ENCODE measurements at regions not wholly inside any gene's neighbourhood (a gene's known extent, or its start where the extent isn't known, plus 50 kb on each side); places are given as distances from the start of the nearest gene placed in this dataset.

GRCh38 chr1:82555501-82555900 lies 754.8 kb downstream of the ADGRL2 start:
- H3K27ac ChIP-seq (ENCODE audit: poor library complexity, severe bottlenecking), result no peak overlapping the region
- H3K27me3 ChIP-seq (ENCODE audit: insufficient read depth, poor library complexity, severe bottlenecking), result no peaks in the 10 kb centered on the region
- TF ChIP-seq CTCF (IDR thresholded peaks at IDR 0.05; ENCODE audit: poor library complexity, severe bottlenecking), result no peak
- ATAC-seq (ENCODE audit: low read depth) (no peak), DNase-seq (ENCODE audit: low spot score) (no peak)
- H3K9me3 ChIP-seq (ENCODE audit: severe bottlenecking), result no peaks in the 10 kb centered on the region
- H3K4me1 ChIP-seq (ENCODE audit: insufficient read depth, poor library complexity, severe bottlenecking), result no peaks in the 10 kb centered on the region
- no peak overlapping the region for H3K4me3 ChIP-seq (ENCODE audit: severe bottlenecking)
- H3K36me3 ChIP-seq (ENCODE audit: low read depth), result no peaks in the 10 kb centered on the region

- DNase-seq (ENCODE audit: low spot score) (no peak), ATAC-seq (ENCODE audit: low read depth) (no peak)
- Histone ChIP-seq H3K27ac (ENCODE audit: poor library complexity, severe bottlenecking) (no peak overlapping the region), H3K36me3 (ENCODE audit: low read depth) (no peaks in the 10 kb centered on the region), H3K4me3 (ENCODE audit: severe bottlenecking) (no peak overlapping the region), H3K27me3 (ENCODE audit: insufficient read depth, poor library complexity, severe bottlenecking) (no peaks in the 10 kb centered on the region), H3K4me1 (ENCODE audit: insufficient read depth, poor library complexity, severe bottlenecking) (no peaks in the 10 kb centered on the region), H3K9me3 (ENCODE audit: severe bottlenecking) (no peaks in the 10 kb centered on the region)
- TF ChIP-seq CTCF (IDR thresholded peaks at IDR 0.05; ENCODE audit: poor library complexity, severe bottlenecking), result no peak
These were observed 749.1 kb downstream of the ADGRL2 start for GRCh38 chr1:82549841-82550240.

- H3K27ac ChIP-seq (ENCODE audit: poor library complexity, severe bottlenecking), result no peak overlapping the region
- DNase-seq (ENCODE audit: low spot score) (no peak), ATAC-seq (ENCODE audit: low read depth) (no peak)
- no peak overlapping the region for H3K4me3 ChIP-seq (ENCODE audit: severe bottlenecking)
- no peaks in the 10 kb centered on the region for H3K36me3 ChIP-seq (ENCODE audit: low read depth)
- H3K4me1 ChIP-seq (ENCODE audit: insufficient read depth, poor library complexity, severe bottlenecking), result no peaks in the 10 kb centered on the region
- H3K9me3 ChIP-seq (ENCODE audit: severe bottlenecking), result no peaks in the 10 kb centered on the region
- no peak for TF ChIP-seq CTCF (IDR thresholded peaks at IDR 0.05; ENCODE audit: poor library complexity, severe bottlenecking)
- no peaks in the 10 kb centered on the region for H3K27me3 ChIP-seq (ENCODE audit: insufficient read depth, poor library complexity, severe bottlenecking)
These were observed 742.0 kb downstream of the ADGRL2 start for GRCh38 chr1:82542766-82543165.

- DNase-seq (ENCODE audit: low spot score) (no peak), ATAC-seq (ENCODE audit: low read depth) (no peak)
- no peak for TF ChIP-seq CTCF (IDR thresholded peaks at IDR 0.05; ENCODE audit: poor library complexity, severe bottlenecking)
- H3K27ac ChIP-seq (ENCODE audit: poor library complexity, severe bottlenecking), result no peak overlapping the region
- H3K4me3 ChIP-seq (ENCODE audit: severe bottlenecking), result no peak overlapping the region
- H3K27me3 ChIP-seq (ENCODE audit: insufficient read depth, poor library complexity, severe bottlenecking), result no peaks in the 10 kb centered on the region
- H3K4me1 ChIP-seq (ENCODE audit: insufficient read depth, poor library complexity, severe bottlenecking), result no peaks in the 10 kb centered on the region
- H3K9me3 ChIP-seq (ENCODE audit: severe bottlenecking), result no peaks in the 10 kb centered on the region
- H3K36me3 ChIP-seq (ENCODE audit: low read depth), result no peaks in the 10 kb centered on the region
These were observed 741.4 kb downstream of the ADGRL2 start for GRCh38 chr1:82542141-82542540.

- no peak for TF ChIP-seq CTCF (IDR thresholded peaks at IDR 0.05; ENCODE audit: poor library complexity, severe bottlenecking)
These were observed 739.3 kb downstream of the ADGRL2 start for GRCh38 chr1:82540006-82540405.

More at GRCh38 chr1:82540006-82540405, 739.3 kb downstream of the ADGRL2 start:
- Histone ChIP-seq H3K36me3 (ENCODE audit: low read depth) (no peaks in the 10 kb centered on the region), H3K9me3 (ENCODE audit: severe bottlenecking) (no peaks in the 10 kb centered on the region), H3K4me3 (ENCODE audit: severe bottlenecking) (no peak overlapping the region), H3K27ac (ENCODE audit: poor library complexity, severe bottlenecking) (no peak overlapping the region), H3K4me1 (ENCODE audit: insufficient read depth, poor library complexity, severe bottlenecking) (no peaks in the 10 kb centered on the region), H3K27me3 (ENCODE audit: insufficient read depth, poor library complexity, severe bottlenecking) (no peaks in the 10 kb centered on the region)
- ATAC-seq (ENCODE audit: low read depth) (no peak), DNase-seq (ENCODE audit: low spot score) (no peak)
